ENCODE measurements at regions not wholly inside any gene's neighbourhood (a gene's known extent, or its start where the extent isn't known, plus 50 kb on each side); places are given as distances from the start of the nearest gene placed in this dataset.

GRCh38 chr11:92540096-92540495 lies 315.5 kb downstream of the FAT3 start:
- TF ChIP-seq CTCF (optimal IDR thresholded peaks at IDR 0.05 in 1 of 3, IDR thresholded peaks at IDR 0.05 in 1 of 3, conservative IDR thresholded peaks at IDR 0.05 in 1 of 3; ENCODE audit: extremely low read depth in 1 of 3, insufficient read depth in 2 of 3, low read length in 3 of 3): no peak
- no peak for TF ChIP-seq EZH2 (IDR thresholded peaks at IDR 0.05; ENCODE audit: low read length)

All from keratinocyte (primary cell).